ENCODE measurements at regions not wholly inside any gene's neighbourhood (a gene's known extent, or its start where the extent isn't known, plus 50 kb on each side); places are given as distances from the start of the nearest gene placed in this dataset.
A peak's percentile ranks its signal among the peaks of the same experiment; 100 is the strongest.
"Not testable (repeated sequence)": the region's sequence is repeated elsewhere in the genome, so short reads cannot be mapped to it uniquely, and the experiment has no call there.

- no peaks in the 10 kb centered on the region for H3K27me3 ChIP-seq (ENCODE audit: control insufficient read depth, insufficient read depth, low read length)
- H3K36me3 ChIP-seq (ENCODE audit: control insufficient read depth, insufficient read depth, low read length) = no peaks in the 10 kb centered on the region
- no peak overlapping the region for H3K27ac ChIP-seq (ENCODE audit: low read length)
- no peaks in the 10 kb centered on the region for H3K4me1 ChIP-seq (ENCODE audit: control insufficient read depth, insufficient read depth, low read length)
- H3K4me3 ChIP-seq (ENCODE audit: low read length) = no peak overlapping the region
- no peaks in the 10 kb centered on the region for H3K9me3 ChIP-seq (ENCODE audit: control insufficient read depth, low read depth, low read length)
- 33% methylated on average over 1 of the region's 5 CpGs for WGBS (ENCODE audit: insufficient coverage, low lambda C conversion rate)
- DNase-seq = no peak
Observed at GRCh38 chr6:91075244-91075976, 488.5 kb upstream of the MAP3K7 start.

DNA sequence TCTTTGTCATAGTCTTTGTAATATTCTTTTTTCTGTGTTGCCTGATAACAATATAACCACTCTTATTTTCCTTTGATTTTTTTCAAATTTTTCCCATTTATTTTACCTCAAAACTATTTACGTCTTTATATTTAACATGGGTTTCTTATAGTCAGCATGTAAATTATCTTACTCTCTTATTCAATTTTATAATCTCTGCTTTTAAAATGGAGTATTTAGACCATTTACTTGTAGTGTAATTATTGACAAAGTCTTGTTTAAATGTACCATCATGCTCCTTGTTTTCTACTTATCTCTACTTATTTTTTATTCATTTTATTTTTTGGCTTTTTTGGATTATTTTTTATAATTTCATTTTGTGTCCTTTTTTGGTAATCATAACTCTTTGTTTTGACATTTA lies 476.5 kb upstream of the MAP3K7 start:
- H3K27ac ChIP-seq (ENCODE audit: low read length) = no peak overlapping the region
- no peaks in the 10 kb centered on the region for H3K9me3 ChIP-seq (ENCODE audit: control insufficient read depth, low read depth, low read length)
- H3K4me3 ChIP-seq (ENCODE audit: low read length) = no peak overlapping the region
- H3K27me3 ChIP-seq (ENCODE audit: control insufficient read depth, insufficient read depth, low read length) = no peaks in the 10 kb centered on the region
- no peaks in the 10 kb centered on the region for H3K4me1 ChIP-seq (ENCODE audit: control insufficient read depth, insufficient read depth, low read length)
- DNase-seq = no peak
- no peaks in the 10 kb centered on the region for H3K36me3 ChIP-seq (ENCODE audit: control insufficient read depth, insufficient read depth, low read length)
- WGBS (ENCODE audit: insufficient coverage, low lambda C conversion rate) = 100% methylated on average over 1 of the region's 1 CpG

DNA sequence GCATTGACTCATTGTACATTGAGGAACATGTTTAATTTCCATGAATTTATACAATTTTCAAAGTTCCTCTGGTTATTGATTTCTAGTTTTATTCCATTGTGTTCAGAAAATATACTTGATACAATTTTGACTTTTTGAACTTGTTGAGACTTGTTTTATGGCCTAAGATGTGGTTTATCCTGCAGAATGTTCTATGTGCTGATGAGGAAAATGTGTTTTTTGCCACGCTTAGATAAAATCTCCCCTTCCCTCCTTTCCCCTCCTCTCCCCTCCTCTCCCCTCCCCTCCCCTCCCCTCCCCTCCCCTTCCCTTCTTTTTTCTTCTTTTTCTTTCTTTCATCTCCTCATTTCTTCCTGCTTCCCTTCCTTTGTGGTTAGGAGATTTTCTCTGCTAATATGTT lies 470.8 kb upstream of the MAP3K7 start:
- no peaks in the 10 kb centered on the region for H3K27me3 ChIP-seq (ENCODE audit: control insufficient read depth, insufficient read depth, low read length)
- no peaks in the 10 kb centered on the region for H3K36me3 ChIP-seq (ENCODE audit: control insufficient read depth, insufficient read depth, low read length)
- no peak overlapping the region for H3K4me3 ChIP-seq (ENCODE audit: low read length)
- H3K27ac ChIP-seq (ENCODE audit: low read length) = no peak overlapping the region
- no CpG with 5 or more reads among the region's 1 CpG for WGBS (ENCODE audit: insufficient coverage, low lambda C conversion rate)
- H3K9me3 ChIP-seq (ENCODE audit: control insufficient read depth, low read depth, low read length) = no peaks in the 10 kb centered on the region
- no peaks in the 10 kb centered on the region for H3K4me1 ChIP-seq (ENCODE audit: control insufficient read depth, insufficient read depth, low read length)
- no peak for DNase-seq

GRCh38 chr6:91055959-91056358 lies 469.1 kb upstream of the MAP3K7 start:
- H3K4me1 ChIP-seq (ENCODE audit: control insufficient read depth, insufficient read depth, low read length) = no peaks in the 10 kb centered on the region
- no peak overlapping the region for H3K4me3 ChIP-seq (ENCODE audit: low read length)
- no peaks in the 10 kb centered on the region for H3K36me3 ChIP-seq (ENCODE audit: control insufficient read depth, insufficient read depth, low read length)
- WGBS (ENCODE audit: insufficient coverage, low lambda C conversion rate) = 100% methylated on average over 1 of the region's 1 CpG
- no peak for DNase-seq
- H3K9me3 ChIP-seq (ENCODE audit: control insufficient read depth, low read depth, low read length) = no peaks in the 10 kb centered on the region
- H3K27ac ChIP-seq (ENCODE audit: low read length) = no peak overlapping the region
- no peaks in the 10 kb centered on the region for H3K27me3 ChIP-seq (ENCODE audit: control insufficient read depth, insufficient read depth, low read length)

DNA sequence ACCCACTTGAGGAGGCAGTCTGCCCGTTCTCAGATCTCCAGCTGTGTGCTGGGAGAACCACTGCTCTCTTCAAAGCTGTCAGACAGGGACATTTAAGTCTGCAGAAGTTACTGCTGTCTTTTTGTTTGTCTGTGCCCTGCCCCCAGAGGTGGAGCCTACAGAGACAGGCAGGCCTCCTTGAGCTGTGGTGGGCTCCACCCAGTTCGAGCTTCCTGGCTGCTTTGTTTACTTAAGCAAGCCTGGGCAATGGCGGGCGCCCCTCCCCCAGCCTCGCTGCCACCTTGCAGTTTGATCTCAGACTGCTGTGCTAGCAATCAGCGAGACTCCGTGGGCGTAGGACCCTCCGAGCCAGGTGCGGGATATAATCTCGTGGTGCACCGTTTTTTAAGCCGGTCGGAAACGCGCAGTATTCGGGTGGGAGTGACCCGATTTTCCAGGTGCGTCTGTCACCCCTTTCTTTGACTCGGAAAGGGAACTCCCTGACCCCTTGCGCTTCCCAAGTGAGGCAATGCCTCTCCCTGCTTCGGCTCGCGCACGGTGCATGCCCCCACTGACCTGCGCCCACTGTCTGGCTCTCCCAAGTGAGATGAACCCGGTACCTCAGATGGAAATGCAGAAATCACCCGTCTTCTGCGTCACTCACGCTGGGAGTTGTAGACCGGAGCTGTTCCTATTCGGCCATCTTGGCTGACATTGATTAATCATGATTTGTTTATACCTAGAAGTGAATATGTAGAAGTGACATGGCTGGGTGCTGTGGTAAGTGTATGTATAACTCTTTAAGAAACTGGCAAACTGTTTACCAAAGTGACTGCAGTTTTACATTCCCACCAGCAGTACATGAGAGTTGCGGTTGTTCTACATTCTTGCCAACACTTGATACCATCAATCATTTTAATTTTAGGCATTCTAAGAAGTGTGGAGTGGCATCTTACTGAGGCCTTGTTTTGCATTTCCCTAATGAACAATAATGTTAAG lies 465.9 kb upstream of the MAP3K7 start:
- not testable (repeated sequence) for H3K9me3 ChIP-seq (ENCODE audit: control insufficient read depth, low read depth, low read length); H3K27me3 ChIP-seq (ENCODE audit: control insufficient read depth, insufficient read depth, low read length); H3K27ac ChIP-seq (ENCODE audit: low read length); DNase-seq; H3K4me3 ChIP-seq (ENCODE audit: low read length); H3K36me3 ChIP-seq (ENCODE audit: control insufficient read depth, insufficient read depth, low read length); H3K4me1 ChIP-seq (ENCODE audit: control insufficient read depth, insufficient read depth, low read length)
- 100% methylated on average over 3 of the region's 33 CpGs for WGBS (ENCODE audit: insufficient coverage, low lambda C conversion rate)

- no peaks in the 10 kb centered on the region for H3K27me3 ChIP-seq (ENCODE audit: control insufficient read depth, insufficient read depth, low read length)
- peak; percentile 9 to 20 for DNase-seq
- no peaks in the 10 kb centered on the region for H3K36me3 ChIP-seq (ENCODE audit: control insufficient read depth, insufficient read depth, low read length)
- no peak overlapping the region for H3K4me3 ChIP-seq (ENCODE audit: low read length)
- no peak overlapping the region for H3K27ac ChIP-seq (ENCODE audit: low read length)
- WGBS (ENCODE audit: insufficient coverage, low lambda C conversion rate) = 67% methylated on average over 1 of the region's 1 CpG
- H3K4me1 ChIP-seq (ENCODE audit: control insufficient read depth, insufficient read depth, low read length) = no peaks in the 10 kb centered on the region
- H3K9me3 ChIP-seq (ENCODE audit: control insufficient read depth, low read depth, low read length) = no peaks in the 10 kb centered on the region
Observed at GRCh38 chr6:91045161-91045560, 458.3 kb upstream of the MAP3K7 start.

DNA sequence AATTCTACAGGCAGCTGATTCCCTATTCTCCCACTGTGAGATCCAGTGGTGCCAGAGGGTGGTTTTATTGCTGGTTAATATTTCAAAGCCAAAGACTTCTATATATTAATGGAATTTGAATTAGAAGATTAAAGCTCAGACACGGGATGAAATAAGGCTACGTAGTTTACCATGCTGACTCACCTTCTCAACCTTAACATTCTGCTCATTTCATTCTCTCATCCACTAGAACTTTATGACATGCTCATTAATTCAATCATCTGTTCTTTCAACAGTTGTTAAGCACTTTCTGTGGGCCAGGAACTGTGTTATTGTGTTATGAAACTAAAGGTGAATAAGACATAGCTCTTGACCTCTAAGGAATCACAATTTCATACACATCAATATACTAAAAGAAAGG lies 456.9 kb upstream of the MAP3K7 start:
- DNase-seq = no peak
- Histone ChIP-seq H3K27me3 (ENCODE audit: control insufficient read depth, insufficient read depth, low read length) (no peaks in the 10 kb centered on the region), H3K9me3 (ENCODE audit: control insufficient read depth, low read depth, low read length) (no peaks in the 10 kb centered on the region), H3K36me3 (ENCODE audit: control insufficient read depth, insufficient read depth, low read length) (no peaks in the 10 kb centered on the region), H3K4me1 (ENCODE audit: control insufficient read depth, insufficient read depth, low read length) (no peaks in the 10 kb centered on the region), H3K27ac (ENCODE audit: low read length) (no peak overlapping the region), H3K4me3 (ENCODE audit: low read length) (no peak overlapping the region)
- WGBS (ENCODE audit: insufficient coverage, low lambda C conversion rate) = no CpG with 5 or more reads among the region's 2 CpGs

GRCh38 chr6:91042656-91043055 lies 455.8 kb upstream of the MAP3K7 start:
- Histone ChIP-seq H3K9me3 (ENCODE audit: control insufficient read depth, low read depth, low read length) (no peaks in the 10 kb centered on the region), H3K4me1 (ENCODE audit: control insufficient read depth, insufficient read depth, low read length) (no peaks in the 10 kb centered on the region), H3K27ac (ENCODE audit: low read length) (no peak overlapping the region), H3K27me3 (ENCODE audit: control insufficient read depth, insufficient read depth, low read length) (no peaks in the 10 kb centered on the region), H3K36me3 (ENCODE audit: control insufficient read depth, insufficient read depth, low read length) (no peaks in the 10 kb centered on the region), H3K4me3 (ENCODE audit: low read length) (no peak overlapping the region)
- DNase-seq = no peak
- WGBS (ENCODE audit: insufficient coverage, low lambda C conversion rate) = 92% methylated on average over 2 of the region's 2 CpGs

- Histone ChIP-seq H3K27me3 (ENCODE audit: control insufficient read depth, insufficient read depth, low read length) (no peaks in the 10 kb centered on the region), H3K9me3 (ENCODE audit: control insufficient read depth, low read depth, low read length) (no peaks in the 10 kb centered on the region), H3K27ac (ENCODE audit: low read length) (no peak overlapping the region), H3K4me3 (ENCODE audit: low read length) (no peak overlapping the region), H3K36me3 (ENCODE audit: control insufficient read depth, insufficient read depth, low read length) (no peaks in the 10 kb centered on the region), H3K4me1 (ENCODE audit: control insufficient read depth, insufficient read depth, low read length) (no peaks in the 10 kb centered on the region)
- 100% methylated on average over 1 of the region's 2 CpGs for WGBS (ENCODE audit: insufficient coverage, low lambda C conversion rate)
- DNase-seq = no peak
Observed at GRCh38 chr6:91033964-91034363, 447.1 kb upstream of the MAP3K7 start.

- Histone ChIP-seq H3K9me3 (ENCODE audit: control insufficient read depth, low read depth, low read length) (no peaks in the 10 kb centered on the region), H3K4me1 (ENCODE audit: control insufficient read depth, insufficient read depth, low read length) (no peaks in the 10 kb centered on the region), H3K36me3 (ENCODE audit: control insufficient read depth, insufficient read depth, low read length) (no peaks in the 10 kb centered on the region), H3K27me3 (ENCODE audit: control insufficient read depth, insufficient read depth, low read length) (no peaks in the 10 kb centered on the region), H3K27ac (ENCODE audit: low read length) (no peak overlapping the region), H3K4me3 (ENCODE audit: low read length) (no peak overlapping the region)
- DNase-seq = no peak
- WGBS (ENCODE audit: insufficient coverage, low lambda C conversion rate) = 85% methylated on average over 4 of the region's 4 CpGs
Observed at GRCh38 chr6:91031581-91031980, 444.7 kb upstream of the MAP3K7 start.

Data from large intestine (tissue), 3 donors.